Middle frontal gyrus (tissue), 1 donor: ENCODE measurements at regions not wholly inside any gene's neighbourhood (a gene's known extent, or its start where the extent isn't known, plus 50 kb on each side); places are given as distances from the start of the nearest gene placed in this dataset.

Experiments
- DNase-seq: peaks from one replicate; pipeline ENCODE4 v3.0.0-alpha.2; 2015; ENCODE audit warnings: low spot score; ENCODE audit errors: extremely low spot score

DNA sequence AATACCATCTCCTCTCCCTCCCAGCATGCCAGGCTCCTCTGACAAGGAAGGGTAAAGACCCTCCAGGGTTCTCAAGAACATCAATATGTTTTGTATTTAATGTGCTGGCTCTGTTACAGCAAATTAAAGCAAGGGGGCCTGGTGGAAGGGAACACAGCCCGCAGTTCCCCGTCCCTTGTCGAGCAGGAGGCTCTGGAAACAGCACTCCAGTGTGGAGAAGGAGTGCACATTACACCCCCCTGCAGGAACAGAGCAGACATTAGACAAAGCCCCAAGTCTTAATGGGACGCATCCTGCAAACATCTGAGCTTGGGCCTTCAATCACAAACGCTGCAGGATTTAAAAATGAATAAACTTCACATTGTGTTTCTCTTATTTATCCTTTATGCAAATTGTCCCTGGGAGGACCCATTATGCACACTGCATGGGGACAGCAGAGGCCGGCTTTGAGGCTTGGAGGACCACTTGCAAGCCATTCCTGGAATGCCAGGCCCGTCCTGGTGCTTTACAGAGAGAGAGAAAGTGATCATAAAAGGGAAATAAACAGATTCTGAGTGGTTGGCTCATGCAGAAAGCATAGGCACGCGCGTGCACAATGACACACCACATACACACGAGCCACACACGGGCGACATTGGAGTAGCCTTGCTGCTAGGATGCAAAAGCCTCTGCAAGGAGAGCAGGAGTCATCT, 328.7 kb downstream of the SMAD2 start:
- DNase-seq = no peak

DNA sequence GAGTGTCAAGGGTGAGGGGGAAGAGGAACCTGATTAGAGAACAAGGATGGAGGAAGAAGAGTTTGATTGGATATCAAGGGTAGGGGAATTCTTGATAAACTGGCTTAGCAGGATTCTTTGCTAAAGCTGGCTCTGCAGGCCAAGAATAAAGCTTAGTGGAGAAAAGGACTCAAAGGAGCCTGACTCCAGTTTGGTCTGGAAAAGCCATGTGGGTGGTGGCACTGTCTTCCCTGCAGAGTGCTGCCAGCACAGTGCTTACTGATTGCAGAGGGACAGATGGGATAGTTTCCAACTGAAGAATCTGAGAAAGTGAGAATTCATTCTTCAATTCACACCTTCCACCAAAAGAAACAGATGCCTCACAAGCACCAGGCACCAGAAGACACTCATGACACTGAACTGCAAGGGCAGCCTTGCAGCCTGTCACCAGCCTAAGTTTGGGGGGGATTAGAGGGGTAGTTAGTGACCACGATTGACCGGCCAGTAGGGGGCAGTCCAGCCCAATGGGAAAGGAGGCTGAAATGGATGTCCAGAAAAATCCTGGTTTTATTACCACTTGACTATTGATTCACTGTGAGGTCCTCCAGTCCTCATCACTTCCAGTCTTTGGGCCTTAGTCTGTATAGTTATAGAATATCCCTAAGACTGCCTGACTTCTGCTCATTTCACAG, 334.5 kb downstream of the SMAD2 start:
- no peak for DNase-seq

DNA sequence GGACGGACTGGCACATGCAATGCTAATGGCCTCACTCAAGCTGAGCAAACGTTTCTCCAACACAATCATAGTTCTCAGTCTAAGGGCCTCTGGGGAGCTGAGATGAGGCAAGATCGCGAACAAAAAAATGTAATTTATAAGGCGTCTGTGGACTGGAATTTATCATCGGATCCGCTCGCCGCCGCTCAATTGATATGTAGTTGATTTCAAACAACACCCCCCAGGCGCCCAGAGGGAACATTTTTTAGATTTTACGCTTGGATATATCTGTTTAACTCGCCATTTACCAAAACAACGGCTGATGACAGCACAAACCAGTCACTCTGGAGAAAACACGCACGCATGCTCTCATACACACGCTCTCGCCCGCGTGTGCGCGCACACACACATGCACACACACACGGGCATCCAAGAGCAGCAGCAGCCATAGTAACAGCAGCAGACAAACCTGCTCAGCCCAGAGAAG, 335.8 kb downstream of the SMAD2 start:
- peak; percentile 14 for DNase-seq

DNA sequence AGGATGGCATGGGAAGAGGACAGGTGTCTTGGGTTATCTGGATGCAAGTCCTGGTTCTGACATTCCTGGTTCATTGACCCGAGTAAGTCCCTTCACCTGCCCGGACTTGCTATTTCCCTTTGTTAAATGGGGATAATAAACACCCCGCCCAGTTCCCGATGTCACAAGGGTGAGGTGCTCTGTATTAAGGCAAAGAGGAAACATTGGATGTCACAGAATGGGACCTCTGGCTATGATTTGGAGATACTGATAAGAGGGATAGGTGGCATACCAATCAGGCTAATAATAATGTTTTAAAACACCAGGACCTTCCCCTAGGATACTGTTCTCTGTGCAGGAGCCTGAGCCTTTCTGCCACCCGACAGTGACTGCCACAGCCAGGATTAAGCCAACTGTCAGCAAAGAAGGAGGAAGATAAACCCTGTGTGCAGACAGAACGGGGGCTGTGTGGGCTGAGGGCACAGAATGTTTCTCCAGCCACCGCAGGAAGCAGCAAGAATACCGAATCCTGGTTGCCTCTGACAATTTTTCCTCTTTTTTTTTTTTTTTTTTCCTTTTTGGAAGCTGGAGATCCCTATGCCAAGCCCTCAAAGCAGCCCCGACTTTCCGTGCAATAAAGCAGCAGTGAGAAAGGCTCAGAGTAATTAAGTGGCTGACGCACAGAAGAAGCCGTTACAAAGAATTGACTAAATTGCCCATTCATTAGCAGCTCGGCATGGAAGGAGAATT, 336.6 kb downstream of the SMAD2 start:
- no peak for DNase-seq

DNA sequence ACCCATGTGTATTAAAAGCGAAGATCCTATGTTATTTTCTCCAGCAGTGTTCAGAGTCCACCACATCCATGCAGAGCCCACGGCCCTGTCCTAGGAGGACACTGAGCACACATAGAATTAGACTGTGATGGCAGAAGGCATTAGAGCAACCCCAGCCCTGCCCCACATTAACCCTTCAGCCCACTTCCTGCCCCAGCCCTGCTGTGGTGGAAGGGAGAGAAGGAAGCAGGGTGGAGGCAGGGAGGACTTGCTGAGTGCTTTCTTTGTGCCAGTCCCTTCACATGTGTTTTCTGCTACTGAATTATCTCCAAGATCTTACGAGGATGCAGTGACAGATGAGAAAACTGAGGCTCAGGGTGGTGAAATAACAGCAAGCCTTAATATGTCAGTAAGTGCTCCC, 339.0 kb downstream of the SMAD2 start:
- no peak for DNase-seq

DNA sequence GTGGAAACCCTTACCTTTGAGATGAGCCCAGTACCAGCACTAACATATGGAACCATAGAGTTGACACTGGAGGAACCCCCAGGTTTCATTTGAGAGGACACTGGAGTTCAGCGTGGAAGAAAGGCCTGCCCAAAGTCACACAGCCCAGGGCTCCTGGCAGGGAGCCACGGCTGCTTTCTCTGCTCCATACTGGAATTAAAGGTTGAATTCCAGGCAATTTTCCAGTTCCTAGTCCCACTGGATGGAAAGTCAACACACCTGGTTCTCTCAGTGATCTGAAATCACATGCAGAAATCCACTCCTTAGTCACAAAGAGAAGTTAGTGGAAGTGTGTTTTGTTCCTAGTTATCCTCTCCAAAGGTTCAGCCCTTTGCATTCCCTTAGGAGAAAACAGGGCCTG, 336.1 kb upstream of the SKOR2 start:
- no peak for DNase-seq

DNA sequence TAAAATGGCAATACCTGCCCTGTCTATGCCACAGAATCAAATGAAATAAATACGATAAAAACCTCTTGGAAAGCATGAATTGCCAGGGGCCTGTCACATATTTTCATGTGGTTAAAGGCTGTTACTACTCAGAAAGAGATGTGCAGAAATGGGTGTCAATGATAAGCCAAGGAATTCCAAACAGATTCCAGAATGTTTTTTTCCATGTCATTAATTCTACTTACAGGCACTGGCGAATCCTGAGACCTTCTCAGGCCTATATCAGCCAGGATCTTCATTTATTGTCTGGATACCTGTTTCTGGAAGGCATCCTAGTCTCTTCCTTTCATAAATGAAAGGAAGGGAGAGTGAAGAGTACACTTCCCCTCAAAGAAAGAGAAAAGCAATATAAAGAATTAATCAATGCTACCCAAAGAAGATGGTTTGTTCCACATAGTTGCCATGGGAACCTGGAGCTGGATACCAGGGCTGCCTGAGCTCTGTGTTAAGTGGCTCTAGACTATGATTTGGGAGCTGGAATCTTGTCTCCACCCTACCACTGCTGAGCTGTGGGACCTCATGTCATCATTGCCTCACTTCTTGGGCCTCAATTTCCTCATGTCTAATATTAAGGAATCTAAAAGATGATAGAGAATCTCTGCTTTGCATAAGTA, 335.1 kb upstream of the SKOR2 start:
- no peak for DNase-seq

DNA sequence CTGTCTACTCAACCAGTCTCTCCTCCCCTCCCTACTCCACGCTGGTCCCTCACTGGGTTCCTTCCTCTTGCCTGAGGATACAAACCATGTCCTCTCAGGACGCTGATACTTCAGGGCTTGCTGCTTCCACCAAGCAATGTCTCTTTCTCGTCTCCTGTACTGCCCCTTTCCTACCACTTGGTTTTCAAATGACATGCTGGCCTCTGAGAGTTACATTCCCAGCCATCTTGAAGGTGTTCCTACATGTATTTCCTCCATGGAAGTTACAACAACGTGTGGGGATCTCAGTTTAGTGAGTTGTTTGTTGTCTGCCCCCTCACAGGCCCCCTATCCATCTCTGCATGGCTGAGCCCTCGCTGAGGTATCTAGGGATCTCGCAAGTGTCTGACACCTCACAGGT, 334.5 kb upstream of the SKOR2 start:
- DNase-seq = no peak

DNA sequence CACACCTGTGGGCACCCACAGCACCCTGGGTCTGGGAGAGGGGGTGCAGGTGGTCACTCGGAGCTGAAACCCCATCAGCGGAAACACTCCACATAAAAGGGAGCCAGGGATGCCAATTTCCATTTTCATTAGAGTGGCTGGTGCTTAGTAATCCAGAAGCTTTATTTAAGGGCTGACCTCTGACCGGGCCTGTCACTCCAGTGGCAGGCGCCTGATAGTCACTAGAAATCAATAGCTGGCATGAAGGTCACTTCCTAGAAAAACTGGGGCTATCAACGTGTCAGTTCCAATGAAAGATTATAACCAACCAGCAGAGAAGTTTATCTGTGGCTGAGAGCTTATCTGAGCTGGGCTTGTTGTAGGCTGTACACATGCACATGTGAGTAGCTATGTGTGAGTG, 333.7 kb upstream of the SKOR2 start:
- DNase-seq = no peak

DNA sequence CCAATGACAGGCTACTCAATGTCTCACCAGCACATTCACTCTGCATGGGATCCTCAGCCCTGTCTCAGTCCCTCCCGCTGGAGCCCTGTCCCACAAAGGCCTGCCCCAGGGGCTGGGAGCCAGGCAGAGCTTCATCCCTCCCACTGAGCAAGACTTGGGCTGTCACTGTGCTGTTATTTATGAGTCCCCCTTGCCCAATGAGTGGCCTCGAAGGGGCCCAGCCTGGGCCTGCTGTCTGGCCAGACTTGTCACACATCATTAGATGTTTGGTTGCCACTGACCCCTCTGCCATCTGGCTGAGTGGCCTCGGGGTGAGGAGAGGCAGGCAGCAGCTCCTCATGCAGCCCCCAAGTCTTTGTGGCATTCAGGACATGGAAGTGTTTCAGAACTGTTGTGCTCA, 330.6 kb upstream of the SKOR2 start:
- DNase-seq = no peak

DNA sequence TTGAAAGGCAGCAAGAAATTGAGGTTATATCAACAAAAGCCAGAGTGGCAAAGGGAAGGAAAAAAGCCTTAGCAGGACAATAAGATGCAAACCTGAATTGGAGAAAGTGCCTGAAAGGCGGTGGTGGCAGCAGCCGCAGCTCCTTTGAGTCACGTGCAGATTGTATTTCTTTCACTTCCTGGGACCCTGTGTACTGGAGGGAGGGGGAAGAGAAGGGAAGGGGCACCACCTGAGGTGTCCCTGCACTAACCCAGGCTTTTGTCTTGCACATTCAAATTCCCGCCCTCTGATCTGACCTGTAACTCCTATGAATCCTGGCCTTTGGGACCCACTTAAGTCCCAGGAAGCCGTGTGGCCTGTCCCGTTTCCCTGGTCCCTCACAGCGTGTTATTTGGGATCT, 326.1 kb upstream of the SKOR2 start:
- no peak for DNase-seq

DNA sequence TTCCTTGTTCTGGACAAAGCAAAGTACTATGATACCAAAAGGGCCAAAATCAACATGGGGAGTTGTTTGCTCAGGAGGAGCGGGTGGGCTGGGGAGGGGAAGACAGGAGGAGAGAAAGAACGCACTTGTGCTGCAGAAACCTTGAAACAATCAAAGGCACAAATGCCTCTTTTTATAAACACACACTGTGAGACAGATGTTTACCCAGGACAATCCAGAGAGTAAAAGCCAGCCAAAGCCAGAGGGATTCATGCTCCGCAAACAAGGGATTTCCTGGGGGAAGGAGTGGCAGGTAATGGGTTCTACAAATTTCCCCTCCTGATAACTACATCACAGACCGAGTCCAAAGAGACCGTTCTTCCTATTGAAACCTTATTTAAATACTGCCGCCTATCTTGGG, 323.5 kb upstream of the SKOR2 start:
- no peak for DNase-seq

DNA sequence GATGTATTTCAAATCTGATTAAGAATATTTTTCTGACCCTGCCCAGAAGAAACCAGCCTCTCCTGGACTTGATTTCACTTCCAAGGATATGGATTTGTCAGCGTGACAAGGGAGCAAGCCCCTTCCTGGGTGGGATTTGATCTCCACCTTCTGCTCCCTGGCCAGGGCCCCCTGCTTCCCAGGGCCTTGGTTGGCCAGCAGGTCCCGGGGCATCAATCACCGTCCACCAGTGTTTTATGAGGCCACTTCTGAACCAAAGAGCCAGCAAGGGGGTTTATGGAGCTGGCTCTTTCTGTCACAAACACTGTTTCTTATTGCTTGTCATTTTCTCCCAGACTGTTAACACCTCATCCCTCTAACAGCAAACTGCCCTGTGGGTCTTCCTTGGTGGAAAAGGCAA, 320.5 kb upstream of the SKOR2 start:
- no peak for DNase-seq

DNA sequence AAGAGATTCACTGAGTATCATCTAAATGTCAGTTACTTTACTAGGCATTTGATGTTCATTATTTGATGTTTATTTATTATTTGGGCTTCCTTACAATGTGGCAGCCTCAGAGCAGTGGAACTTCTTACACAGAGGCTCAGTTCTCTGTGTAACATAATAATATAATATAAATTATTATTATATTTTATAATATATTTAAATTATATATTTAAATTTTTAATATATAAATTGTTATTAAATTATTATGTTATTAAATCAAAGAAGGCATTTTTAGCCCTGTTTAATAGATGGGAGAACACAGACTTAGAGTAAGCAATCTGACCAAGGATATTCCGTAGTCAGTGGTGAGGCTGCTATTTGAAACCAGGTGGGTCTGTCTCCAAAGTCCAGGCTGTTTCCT, 315.3 kb upstream of the SKOR2 start:
- DNase-seq = no peak

DNA sequence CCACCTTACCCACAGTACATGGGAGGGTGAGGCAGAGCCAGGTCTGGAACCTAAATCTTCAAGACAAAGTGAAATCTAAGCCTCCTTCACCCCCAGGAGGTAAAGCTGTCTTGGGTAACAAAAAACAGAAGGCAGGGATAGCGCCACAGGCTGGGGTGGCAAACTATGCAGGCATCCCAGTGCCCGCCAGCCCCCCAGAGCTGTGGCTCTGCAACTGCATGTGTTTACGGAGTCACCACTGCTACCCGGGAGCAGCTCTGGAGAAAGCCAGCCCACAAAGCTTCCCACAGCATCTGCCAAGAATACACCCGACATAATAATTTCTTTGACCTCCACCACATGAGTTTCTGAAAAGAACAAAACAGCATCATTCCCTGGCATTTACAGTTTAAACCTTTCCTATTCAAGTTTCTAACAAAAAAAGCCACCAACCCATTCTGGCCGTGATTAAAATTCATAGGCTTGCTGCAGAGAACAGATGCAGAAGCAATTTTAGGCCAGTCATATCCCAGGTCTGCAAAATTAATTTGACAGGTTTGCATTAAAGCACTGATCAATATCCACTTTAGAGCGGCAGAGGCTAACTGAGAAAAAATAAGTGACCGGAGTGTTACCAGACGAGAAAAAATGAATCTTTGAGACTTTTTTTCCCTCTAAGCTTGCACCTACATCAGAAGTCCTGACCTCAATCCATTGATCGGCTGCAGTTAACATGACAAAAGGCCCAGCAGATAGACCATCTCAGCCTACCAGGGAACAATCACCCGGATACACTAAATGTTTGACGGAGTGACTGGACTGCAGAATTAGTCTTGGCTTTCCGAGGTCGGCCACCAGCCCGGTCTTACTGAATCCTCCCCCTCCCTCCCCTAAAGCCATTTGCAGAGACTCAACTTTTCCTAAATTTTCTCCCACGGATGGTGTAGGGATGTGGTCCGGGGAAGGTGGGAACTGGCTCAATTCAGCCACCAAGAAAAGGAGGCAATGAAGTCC, 309.6 kb upstream of the SKOR2 start:
- no peak for DNase-seq

DNA sequence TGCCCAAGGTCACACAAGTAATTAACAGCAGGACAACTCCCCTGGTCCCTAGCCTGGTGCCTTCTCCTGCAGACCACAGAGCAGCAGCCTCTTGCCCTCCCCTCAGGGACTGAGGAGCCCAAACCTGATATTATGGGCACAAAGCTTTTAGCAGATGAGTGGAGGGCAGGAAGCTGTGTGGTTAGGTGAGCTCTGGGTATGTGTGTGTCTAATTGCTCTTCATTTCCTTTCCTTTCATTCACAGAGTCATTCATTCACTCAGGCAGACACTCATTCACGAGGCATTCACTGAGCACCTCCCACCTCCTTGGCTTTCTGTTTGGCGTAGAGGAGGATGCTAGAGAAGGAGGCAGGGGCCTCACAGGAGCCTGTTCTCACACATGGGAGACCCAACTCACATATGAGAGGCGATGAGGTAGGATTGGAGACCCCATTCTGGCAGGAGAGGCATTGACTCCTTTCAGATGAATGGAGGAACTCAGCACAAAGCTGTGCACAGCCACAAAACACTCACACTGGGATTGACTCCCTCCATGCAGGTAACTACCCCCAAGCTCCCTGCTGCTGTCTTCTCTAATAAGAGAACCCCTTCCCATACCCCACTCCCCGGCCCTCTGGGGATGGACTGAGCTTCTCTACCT, 306.8 kb upstream of the SKOR2 start:
- DNase-seq = no peak

DNA sequence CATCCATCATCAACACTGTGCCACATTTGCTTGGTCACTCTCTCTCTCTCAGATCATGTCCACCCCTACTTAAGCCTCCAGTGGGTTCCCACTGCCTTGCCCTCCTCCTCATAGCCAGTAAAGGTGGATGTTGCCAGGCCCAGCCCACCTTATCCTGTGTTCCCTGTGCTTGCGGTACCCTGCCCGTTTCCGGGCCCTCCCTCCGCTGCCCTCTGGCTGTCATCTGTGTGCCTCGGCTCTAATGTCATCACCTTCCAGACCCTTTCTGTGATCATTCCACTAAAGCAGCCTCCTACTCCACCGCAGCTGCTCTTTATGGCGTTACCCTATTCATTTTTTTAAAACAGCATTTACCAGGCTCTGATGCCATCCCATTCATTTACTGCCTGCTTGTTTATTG, 305.7 kb upstream of the SKOR2 start:
- no peak for DNase-seq

DNA sequence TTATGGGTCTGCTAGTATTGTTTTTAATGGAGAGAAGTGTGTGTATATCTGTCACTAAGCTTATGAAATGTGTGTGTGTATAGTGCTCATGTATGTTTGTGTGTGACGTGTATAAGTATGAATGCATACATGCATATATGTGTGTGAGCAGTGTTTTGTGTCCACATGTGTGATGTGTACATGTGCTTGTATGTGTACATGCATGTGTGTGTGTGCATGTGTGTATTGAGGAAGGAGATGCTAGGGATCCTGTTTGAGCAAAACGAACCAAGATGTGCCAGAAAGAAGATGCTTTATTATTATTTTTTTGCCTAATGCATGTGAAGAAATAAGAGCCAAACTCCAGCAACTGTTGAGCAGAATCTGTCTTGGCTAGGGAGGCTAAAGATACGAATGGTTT, 301.3 kb upstream of the SKOR2 start:
- no peak for DNase-seq

DNA sequence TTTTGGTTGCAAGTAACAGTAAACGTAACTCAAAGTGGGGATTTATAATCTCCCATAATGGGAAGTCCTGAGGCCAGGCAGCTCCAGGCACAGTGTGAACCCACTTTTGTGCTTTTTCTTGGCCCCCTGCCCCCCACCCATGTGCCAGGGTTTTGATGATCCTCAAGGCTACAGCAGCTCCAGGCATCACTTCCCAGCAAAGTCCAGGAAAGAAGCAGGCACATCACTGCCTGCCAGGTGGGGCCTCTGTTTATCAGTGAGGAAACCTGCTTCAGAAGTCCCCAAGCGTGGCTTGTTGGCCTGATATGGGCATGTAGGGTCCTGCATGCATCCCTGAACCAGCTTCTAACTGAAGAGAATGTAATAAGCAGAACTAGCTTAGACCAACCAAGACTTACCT, 299.2 kb upstream of the SKOR2 start:
- DNase-seq = no peak

DNA sequence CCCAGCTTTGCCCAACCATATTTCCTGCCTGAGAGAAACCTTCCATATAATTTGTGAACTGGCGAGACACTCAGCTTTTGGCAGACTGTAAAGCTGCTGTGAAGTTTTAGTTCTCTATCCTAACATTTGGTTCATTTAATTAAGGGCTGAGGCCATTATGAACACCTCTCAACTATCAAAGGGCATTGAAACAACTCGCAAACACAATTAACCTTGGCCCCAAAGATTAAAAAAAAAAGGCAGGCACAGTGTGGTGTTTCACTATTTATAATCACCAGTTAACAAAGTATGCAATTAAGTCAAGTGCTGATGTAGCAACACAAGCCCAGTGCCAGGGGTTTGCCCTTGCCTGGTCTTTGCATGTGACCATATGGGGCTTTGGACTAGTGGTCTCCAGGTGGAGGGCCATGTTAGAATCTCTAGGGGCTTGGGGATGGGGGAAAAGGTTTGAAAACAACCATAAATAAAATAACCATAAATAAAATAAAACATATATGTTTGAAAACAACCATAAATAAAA, 297.6 kb upstream of the SKOR2 start:
- no peak for DNase-seq
